IPS-20b (cell line): ENCODE measurements at regions not wholly inside any gene's neighbourhood (a gene's known extent, or its start where the extent isn't known, plus 50 kb on each side); places are given as distances from the start of the nearest gene placed in this dataset.
"Not testable (repeated sequence)": the region's sequence is repeated elsewhere in the genome, so short reads cannot be mapped to it uniquely, and the experiment has no call there.

Experiments used
- H3K27ac ChIP-seq: one replicate; pipeline ENCODE4 v1.5.1; 2013; ENCODE audit warnings: low read length
- H3K27me3 ChIP-seq: 2 replicates; pipeline ENCODE4 v1.6.1; 2013; ENCODE audit warnings: mild to moderate bottlenecking, low read length, inconsistent platforms; ENCODE audit not compliant: insufficient read depth
- H3K36me3 ChIP-seq: 2 replicates; pipeline ENCODE4 v1.6.1; 2013; ENCODE audit warnings: low read depth, mild to moderate bottlenecking, inconsistent platforms, low read length, moderate library complexity; ENCODE audit not compliant: insufficient read depth
- H3K4me1 ChIP-seq: 2 replicates; pipeline ENCODE4 v1.6.1; 2013; ENCODE audit warnings: mild to moderate bottlenecking, control low read depth, inconsistent platforms, low read length, moderate library complexity; ENCODE audit not compliant: insufficient read depth
- H3K4me3 ChIP-seq: 2 replicates; pipeline ENCODE4 v1.5.1; 2013; ENCODE audit warnings: mild to moderate bottlenecking, low read length, inconsistent platforms
- H3K9ac ChIP-seq: 2 replicates; pipeline ENCODE4 v1.6.1; 2013; ENCODE audit warnings: low read depth, mild to moderate bottlenecking, inconsistent platforms, low read length, moderate library complexity
- H3K9me3 ChIP-seq: 2 replicates; pipeline ENCODE4 v1.6.1; 2013; ENCODE audit warnings: mild to moderate bottlenecking, low read depth, low read length, inconsistent platforms; ENCODE audit not compliant: insufficient read depth

GRCh38 chr5:66405145-66405544 is 191.0 kb upstream of the MAST4 start:
- H3K36me3 ChIP-seq, H3K9me3 ChIP-seq, H3K27me3 ChIP-seq, H3K27ac ChIP-seq, H3K9ac ChIP-seq, H3K4me1 ChIP-seq, H3K4me3 ChIP-seq: not testable (repeated sequence)

DNA sequence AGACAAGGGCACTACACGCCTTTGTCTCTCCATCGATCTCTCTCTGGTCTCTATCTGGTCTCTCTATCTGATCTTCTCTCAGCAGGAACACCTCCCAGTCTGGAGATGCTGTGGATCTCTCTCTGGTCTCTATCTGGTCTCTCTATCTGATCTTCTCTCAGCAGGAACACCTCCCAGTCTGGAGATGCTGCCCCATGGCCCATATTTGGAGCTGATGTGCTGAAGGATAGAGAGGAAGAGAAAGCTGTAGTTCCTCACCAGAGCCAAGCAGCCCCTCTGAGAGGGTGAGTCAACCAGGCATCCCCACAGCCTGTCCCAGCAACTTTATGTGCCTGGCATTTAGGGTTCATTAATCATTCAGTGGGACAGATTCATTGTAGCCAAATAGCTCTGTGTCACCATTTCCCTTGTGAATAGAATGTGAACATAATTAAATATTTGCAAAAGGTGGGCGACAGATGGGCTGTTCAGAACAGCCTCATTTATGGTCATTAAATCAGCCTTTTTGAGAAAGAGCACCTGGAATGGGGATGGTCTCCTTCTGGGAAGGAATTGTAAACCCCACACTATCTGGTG is 189.3 kb upstream of the MAST4 start:
- Histone ChIP-seq H3K4me1 (no peaks in the 10 kb centered on the region), H3K9me3 (0 out of 2 replicates have a peak, but pooled peaks cover 5% of the 10 kb centered on the region), H3K27ac (no peak overlapping the region), H3K36me3 (no peaks in the 10 kb centered on the region), H3K4me3 (no peak overlapping the region), H3K9ac (no peak overlapping the region), H3K27me3 (no peaks in the 10 kb centered on the region)

- Histone ChIP-seq H3K27ac (no peak overlapping the region), H3K4me1 (no peaks in the 10 kb centered on the region), H3K4me3 (no peak overlapping the region), H3K27me3 (no peaks in the 10 kb centered on the region), H3K9me3 (0 out of 2 replicates have a peak, but pooled peaks cover 5% of the 10 kb centered on the region), H3K9ac (no peak overlapping the region), H3K36me3 (no peaks in the 10 kb centered on the region)
Observed at GRCh38 chr5:66407765-66408164, 188.4 kb upstream of the MAST4 start.

- 0 out of 2 replicates have a peak, but pooled peaks cover 5% of the 10 kb centered on the region for H3K9me3 ChIP-seq
- no peak overlapping the region for H3K9ac ChIP-seq
- H3K4me1 ChIP-seq, result no peaks in the 10 kb centered on the region
- no peaks in the 10 kb centered on the region for H3K36me3 ChIP-seq
- no peak overlapping the region for H3K4me3 ChIP-seq
- H3K27me3 ChIP-seq, result no peaks in the 10 kb centered on the region
- H3K27ac ChIP-seq, result no peak overlapping the region
Observed at GRCh38 chr5:66408576-66408975, 187.6 kb upstream of the MAST4 start.

GRCh38 chr5:66410122-66410521 is 186.1 kb upstream of the MAST4 start:
- no peak overlapping the region for H3K27ac ChIP-seq
- no peaks in the 10 kb centered on the region for H3K36me3 ChIP-seq
- H3K9me3 ChIP-seq, result 0 out of 2 replicates have a peak, but pooled peaks cover 3% of the 10 kb centered on the region
- H3K27me3 ChIP-seq, result no peaks in the 10 kb centered on the region
- H3K4me3 ChIP-seq, result no peak overlapping the region
- H3K9ac ChIP-seq, result no peak overlapping the region
- H3K4me1 ChIP-seq, result no peaks in the 10 kb centered on the region

DNA sequence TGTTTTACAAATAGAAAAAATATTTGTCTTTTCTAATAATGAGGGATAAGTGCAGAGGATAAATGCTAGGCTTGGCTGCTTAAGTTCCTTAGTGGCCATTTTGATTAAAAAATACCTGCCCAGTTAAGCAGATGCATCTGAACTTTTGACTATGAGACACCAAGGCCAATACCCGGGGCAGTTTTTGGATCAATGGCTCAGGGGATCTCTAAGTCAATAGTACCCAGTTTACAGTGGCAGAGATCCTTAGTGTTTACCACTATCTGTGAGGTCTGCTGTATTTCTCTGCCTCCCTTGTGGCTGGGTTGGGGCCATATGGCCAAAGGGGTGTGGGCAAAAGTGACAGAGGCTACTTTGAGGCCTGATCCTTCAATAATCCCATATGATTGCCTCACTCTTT is 184.5 kb upstream of the MAST4 start:
- no peaks in the 10 kb centered on the region for H3K27me3 ChIP-seq
- no peaks in the 10 kb centered on the region for H3K4me1 ChIP-seq
- no peak overlapping the region for H3K4me3 ChIP-seq
- no peaks in the 10 kb centered on the region for H3K9me3 ChIP-seq
- H3K9ac ChIP-seq, result no peak overlapping the region
- H3K36me3 ChIP-seq, result no peaks in the 10 kb centered on the region
- no peak overlapping the region for H3K27ac ChIP-seq

GRCh38 chr5:66413931-66414330 is 182.3 kb upstream of the MAST4 start:
- Histone ChIP-seq H3K4me1 (no peaks in the 10 kb centered on the region), H3K9me3 (no peaks in the 10 kb centered on the region), H3K36me3 (no peaks in the 10 kb centered on the region), H3K27me3 (no peaks in the 10 kb centered on the region), H3K27ac (no peak overlapping the region), H3K4me3 (no peak overlapping the region), H3K9ac (no peak overlapping the region)

DNA sequence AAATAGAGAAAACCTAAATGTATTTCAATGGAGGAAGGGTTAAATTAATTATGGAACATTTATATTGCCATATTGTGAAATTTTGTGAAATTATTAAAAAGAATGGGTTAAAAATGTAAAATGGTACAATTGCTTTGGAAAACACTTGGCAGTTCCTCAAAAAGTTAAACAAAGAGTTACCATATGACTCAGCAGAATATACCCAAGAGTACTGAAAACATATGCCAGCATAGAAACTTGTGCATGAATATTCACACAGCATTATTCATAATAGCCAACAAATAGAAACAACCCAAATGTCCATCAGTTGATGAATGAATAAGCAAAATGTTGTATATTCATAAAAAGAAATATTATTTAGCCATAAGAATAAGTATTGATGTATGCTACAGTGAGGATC is 181.0 kb upstream of the MAST4 start:
- Histone ChIP-seq H3K9me3 (no peaks in the 10 kb centered on the region), H3K27me3 (no peaks in the 10 kb centered on the region), H3K4me3 (no peak overlapping the region), H3K27ac (no peak overlapping the region), H3K9ac (no peak overlapping the region), H3K36me3 (no peaks in the 10 kb centered on the region), H3K4me1 (no peaks in the 10 kb centered on the region)

GRCh38 chr5:66416698-66417097 is 179.5 kb upstream of the MAST4 start:
- Histone ChIP-seq H3K36me3 (no peaks in the 10 kb centered on the region), H3K4me1 (no peaks in the 10 kb centered on the region), H3K27me3 (no peaks in the 10 kb centered on the region), H3K9me3 (no peaks in the 10 kb centered on the region), H3K4me3 (no peak overlapping the region), H3K9ac (no peak overlapping the region), H3K27ac (no peak overlapping the region)

DNA sequence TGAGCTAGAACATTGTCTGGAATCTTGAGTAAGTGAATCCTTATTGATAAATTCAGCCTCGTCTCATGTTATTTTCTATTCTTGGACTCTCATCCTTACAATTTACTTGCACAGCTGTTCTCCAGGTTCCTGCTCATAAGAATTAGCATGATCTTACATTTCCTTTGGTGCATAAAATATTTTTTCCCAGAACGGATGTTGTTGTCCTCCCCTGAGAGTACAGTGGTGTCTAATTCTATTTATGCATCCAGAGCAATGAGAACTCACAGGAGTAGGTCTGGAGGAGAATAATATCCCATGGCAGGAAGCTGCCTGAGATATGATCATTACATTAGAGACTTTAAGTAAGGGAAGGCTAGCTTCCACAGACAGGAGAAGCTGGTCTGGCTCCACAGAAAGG is 178.4 kb upstream of the MAST4 start:
- H3K9ac ChIP-seq, result no peak overlapping the region
- H3K9me3 ChIP-seq, result peaks cover 5% of the 10 kb centered on the region; the same call in 1 of the 2 replicates
- H3K36me3 ChIP-seq, result no peaks in the 10 kb centered on the region
- no peaks in the 10 kb centered on the region for H3K4me1 ChIP-seq
- no peaks in the 10 kb centered on the region for H3K27me3 ChIP-seq
- H3K27ac ChIP-seq, result no peak overlapping the region
- no peak overlapping the region for H3K4me3 ChIP-seq

DNA sequence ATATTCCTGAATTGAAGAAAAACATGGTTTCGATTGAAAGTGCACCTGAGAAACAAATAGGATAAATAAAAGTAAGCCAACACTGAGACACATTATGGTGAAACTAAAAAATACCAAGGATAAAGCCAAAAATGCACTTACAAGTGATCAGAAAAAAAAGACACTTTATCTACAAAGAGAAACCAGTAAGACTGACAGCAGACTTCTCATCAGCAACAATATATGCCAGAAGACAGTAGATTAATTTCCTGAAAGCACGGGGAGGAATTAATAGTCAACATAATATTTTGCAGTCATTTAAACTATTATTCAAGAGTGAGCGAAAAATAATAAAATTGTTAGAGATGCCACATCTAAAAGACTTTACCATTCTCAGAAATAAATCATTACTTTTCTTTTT is 172.7 kb upstream of the MAST4 start:
- Histone ChIP-seq H3K27ac (no peak overlapping the region), H3K4me1 (no peaks in the 10 kb centered on the region), H3K4me3 (no peak overlapping the region), H3K27me3 (no peaks in the 10 kb centered on the region), H3K9ac (no peak overlapping the region), H3K36me3 (no peaks in the 10 kb centered on the region), H3K9me3 (peaks cover 14% of the 10 kb centered on the region)

- peaks cover 14% of the 10 kb centered on the region for H3K9me3 ChIP-seq
- H3K9ac ChIP-seq, result no peak overlapping the region
- no peak overlapping the region for H3K4me3 ChIP-seq
- no peaks in the 10 kb centered on the region for H3K4me1 ChIP-seq
- H3K36me3 ChIP-seq, result no peaks in the 10 kb centered on the region
- H3K27me3 ChIP-seq, result no peaks in the 10 kb centered on the region
- H3K27ac ChIP-seq, result no peak overlapping the region
Observed at GRCh38 chr5:66425842-66426241, 170.4 kb upstream of the MAST4 start.
